ENCODE measurements at regions not wholly inside any gene's neighbourhood (a gene's known extent, or its start where the extent isn't known, plus 50 kb on each side); places are given as distances from the start of the nearest gene placed in this dataset.

- Histone ChIP-seq H3K27ac (ENCODE audit: extremely low read depth, low read depth, low read length) (no peak overlapping the region), H3K4me1 (ENCODE audit: control insufficient read depth, insufficient read depth, low read length) (no peaks in the 10 kb centered on the region), H3K9me3 (ENCODE audit: control insufficient read depth, insufficient read depth, low read depth, low read length) (no peaks in the 10 kb centered on the region), H3K36me3 (ENCODE audit: control insufficient read depth in 2 of 2, insufficient read depth in 1 of 2, low read length in 2 of 2) (no peaks in the 10 kb centered on the region), H3K4me3 (ENCODE audit: low read depth, low read length) (no peak overlapping the region)
- CTCF ChIA-PET, result interaction anchor here (0.6 to 1.3 kb wide), 2 partner anchors 36 to 185 kb away, joined by 3 to 4 read pairs; no protein-coding TSS in a partner anchor
- POLR2A ChIA-PET, result no interaction called here
- TF ChIP-seq HOXD13 (CRISPR knock-in tag; IDR thresholded peaks at IDR 0.05; ENCODE audit: borderline replicate concordance) (no peak), OVOL3 (tag by site-specific recombination; IDR thresholded peaks at IDR 0.05) (no peak), ZNF391 (tag by site-specific recombination; IDR thresholded peaks at IDR 0.05; ENCODE audit: borderline replicate concordance, low read depth) (no peak), HIC1 (tag by site-specific recombination; IDR thresholded peaks at IDR 0.05) (no peak), BCL6B (tag by site-specific recombination; IDR thresholded peaks at IDR 0.05) (no peak), CTCF (tag by site-specific recombination; IDR thresholded peaks at IDR 0.05) (no peak), ATF2 (tag by site-specific recombination; IDR thresholded peaks at IDR 0.05; ENCODE audit: low read depth) (peak; percentile 82), ZNF449 (tag by site-specific recombination; IDR thresholded peaks at IDR 0.05) (no peak), GLI4 (tag by site-specific recombination; IDR thresholded peaks at IDR 0.05) (no peak)
Observed at GRCh38 chr6:165920896-165921671, 246.6 kb downstream of the TBXT start.

GRCh38 chr6:165917576-165917975, 250.1 kb downstream of the TBXT start:
- H3K27ac ChIP-seq (ENCODE audit: extremely low read depth, low read depth, low read length), result no peak overlapping the region
- no peak overlapping the region for H3K4me3 ChIP-seq (ENCODE audit: low read depth, low read length)
- TF ChIP-seq ZNF335 (tag by site-specific recombination; conservative IDR thresholded peaks at IDR 0.05) (no peak), ZNF529 (tag by site-specific recombination; IDR thresholded peaks at IDR 0.05; ENCODE audit: insufficient replicate concordance) (no peak), ZNF544 (tag by site-specific recombination; IDR thresholded peaks at IDR 0.05) (no peak), ZSCAN18 (tag by site-specific recombination; IDR thresholded peaks at IDR 0.05) (no peak), GLIS1 (tag by site-specific recombination; IDR thresholded peaks at IDR 0.05) (no peak), ZNF354C (tag by site-specific recombination; IDR thresholded peaks at IDR 0.05; ENCODE audit: borderline replicate concordance, low read depth) (no peak), ZNF169 (tag by site-specific recombination; IDR thresholded peaks at IDR 0.05) (no peak), ZNF416 (tag by site-specific recombination; IDR thresholded peaks at IDR 0.05) (no peak), ZNF555 (tag by site-specific recombination; conservative IDR thresholded peaks at IDR 0.05) (no peak)
- H3K9me3 ChIP-seq (ENCODE audit: control insufficient read depth, insufficient read depth, low read depth, low read length), result no peaks in the 10 kb centered on the region
- POLR2A ChIA-PET, result interaction anchor here (0.6 kb wide), 1 partner anchor 1573 kb away, joined by 3 read pairs; no protein-coding TSS in a partner anchor
- CTCF ChIA-PET, result interaction anchor here (0.6 to 1.3 kb wide), 2 partner anchors 28 to 29 kb away, joined by 4 to 6 read pairs; no protein-coding TSS in a partner anchor
- H3K36me3 ChIP-seq (ENCODE audit: control insufficient read depth in 2 of 2, insufficient read depth in 1 of 2, low read length in 2 of 2), result no peaks in the 10 kb centered on the region
- no peaks in the 10 kb centered on the region for H3K4me1 ChIP-seq (ENCODE audit: control insufficient read depth, insufficient read depth, low read length)

Measured in HEK293 (cell line).